Stimulated activated CD4-positive, alpha-beta T cell treated with anti-CD3 and anti-CD28 coated beads, Interleukin-2, amount 100 ng/mL, for 48 hours (primary cell): ENCODE measurements at regions not wholly inside any gene's neighbourhood (a gene's known extent, or its start where the extent isn't known, plus 50 kb on each side); places are given as distances from the start of the nearest gene placed in this dataset.

Experiments used
- DNase-seq, 2 donors: peaks; one replicate each; pipeline ENCODE4 v3.0.0-alpha.2; 2020

- no peak for DNase-seq
Observed at GRCh38 chr2:234673961-234674759, 177.3 kb upstream of the ARL4C start.

- no peak for DNase-seq
Observed at GRCh38 chr2:234673501-234673900, 176.6 kb upstream of the ARL4C start.

DNA sequence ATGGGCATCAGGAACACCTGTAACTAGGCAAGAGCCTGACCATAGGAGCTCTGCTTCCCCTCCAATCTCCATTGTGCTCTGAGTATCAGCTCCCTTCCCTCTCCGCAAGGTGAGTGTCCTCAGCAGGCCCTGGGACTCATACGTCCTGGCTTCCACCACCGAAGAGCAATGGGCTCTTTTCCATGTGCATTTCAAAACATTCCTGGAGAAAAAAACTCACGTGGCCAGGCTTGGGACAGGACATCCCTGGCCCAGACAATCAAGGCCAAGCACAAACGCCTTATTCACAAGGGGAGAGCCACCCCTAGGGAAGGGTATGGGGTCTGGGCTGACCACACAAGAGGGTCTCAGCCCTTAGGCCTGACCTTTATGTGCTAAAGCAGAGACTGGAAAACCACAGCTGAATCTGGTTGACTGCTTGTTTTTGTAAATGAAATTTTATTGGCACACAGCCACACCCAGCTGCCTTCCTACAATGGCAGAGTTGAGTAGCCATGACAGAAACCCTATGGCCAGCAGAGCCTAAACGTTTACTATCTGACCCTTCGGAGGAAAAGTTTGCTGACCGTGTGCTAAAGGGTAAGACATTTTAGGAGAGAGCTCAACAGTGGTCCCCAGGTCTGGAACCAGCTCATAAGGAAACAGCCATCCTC lies 175.7 kb upstream of the ARL4C start:
- no peak for DNase-seq

- no peak for DNase-seq
Observed at GRCh38 chr2:234671716-234672115, 174.8 kb upstream of the ARL4C start.

- no peak for DNase-seq
Observed at GRCh38 chr2:234671231-234671630, 174.3 kb upstream of the ARL4C start.

- no peak for DNase-seq
Observed at GRCh38 chr2:234670806-234671205, 173.9 kb upstream of the ARL4C start.

DNA sequence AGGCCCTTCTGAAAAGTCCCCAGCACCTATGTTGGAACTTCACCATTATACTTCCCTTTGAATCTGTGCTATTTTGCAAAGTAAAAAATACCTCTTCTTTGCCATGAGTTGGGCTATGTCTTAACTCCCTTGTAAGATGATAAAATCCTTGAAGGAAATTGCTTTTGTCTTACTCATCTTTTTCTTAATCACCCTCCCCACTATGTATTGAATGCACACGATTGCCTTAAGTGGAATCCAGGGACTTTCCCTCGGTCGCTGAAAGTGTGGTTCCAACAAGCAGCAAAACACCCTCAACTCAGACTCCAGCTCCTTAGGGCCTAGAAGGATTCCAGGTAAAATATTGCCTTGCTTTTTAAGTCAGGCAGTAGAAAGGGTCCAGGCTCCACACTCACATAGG lies 173.2 kb upstream of the ARL4C start:
- DNase-seq, result no peak

- DNase-seq, result no peak
Observed at GRCh38 chr2:234669621-234670020, 172.7 kb upstream of the ARL4C start.

DNA sequence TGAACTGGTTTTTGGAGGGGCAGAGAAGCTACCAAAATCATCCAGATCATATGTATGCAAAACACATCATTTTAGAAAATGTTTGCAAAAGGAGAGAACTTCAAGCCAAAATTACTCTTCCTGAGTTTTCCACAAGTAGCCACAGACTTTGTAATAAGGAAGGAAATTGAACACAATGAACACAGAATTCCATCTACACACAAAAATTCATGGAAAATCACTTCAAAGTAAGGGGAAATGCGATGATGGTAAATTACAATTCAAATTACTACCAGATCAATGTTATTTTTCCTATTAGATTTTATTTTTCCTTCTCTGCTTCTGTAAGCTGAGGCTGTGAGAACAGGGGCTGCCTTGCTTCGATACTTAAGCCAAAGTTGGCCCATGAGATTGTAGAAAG lies 172.1 kb upstream of the ARL4C start:
- no peak for DNase-seq

GRCh38 chr2:234666911-234667310 lies 170.0 kb upstream of the ARL4C start:
- no peak for DNase-seq

DNA sequence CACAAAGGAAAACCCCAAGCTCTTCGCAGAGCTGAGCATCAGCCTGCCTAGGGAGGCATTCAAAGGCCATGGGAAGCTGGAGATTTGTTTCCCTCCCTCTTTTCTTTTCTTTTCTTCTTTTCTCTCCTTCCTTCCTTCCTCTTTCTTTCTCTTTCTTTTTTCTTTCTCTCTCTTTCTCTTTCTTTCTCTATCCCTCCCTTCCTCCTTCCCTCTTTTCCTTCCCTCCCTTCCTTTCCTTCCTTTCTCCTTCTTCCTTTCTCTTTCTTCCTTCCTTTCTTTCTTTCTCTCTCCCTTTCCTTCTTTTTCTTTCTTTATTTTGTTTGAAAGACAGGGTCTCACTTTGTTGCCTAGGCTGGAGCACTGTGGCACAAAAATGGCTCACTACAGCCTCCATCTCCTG lies 168.4 kb upstream of the ARL4C start:
- no peak for DNase-seq

- DNase-seq, result no peak
Observed at GRCh38 chr2:234661849-234662248, 165.0 kb upstream of the ARL4C start.

DNA sequence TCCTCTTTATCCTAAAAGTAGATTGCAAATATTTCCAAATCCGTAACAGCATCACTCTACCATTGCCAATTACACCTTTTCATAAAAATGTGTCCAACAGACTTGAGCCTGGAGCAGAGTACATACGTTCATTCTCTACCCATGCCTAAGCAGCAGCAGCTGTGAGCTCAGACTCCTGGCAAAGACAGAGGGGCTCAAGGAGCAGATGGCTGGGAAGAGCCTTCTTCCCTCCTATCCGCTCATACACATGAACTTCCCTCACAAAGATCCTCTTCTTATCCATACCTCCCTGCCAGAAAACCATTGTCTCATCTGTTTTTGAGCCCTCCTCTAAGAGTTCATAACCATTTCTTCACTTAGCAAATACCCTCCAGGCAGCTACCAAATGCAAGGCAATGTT lies 164.3 kb upstream of the ARL4C start:
- DNase-seq, result no peak

DNA sequence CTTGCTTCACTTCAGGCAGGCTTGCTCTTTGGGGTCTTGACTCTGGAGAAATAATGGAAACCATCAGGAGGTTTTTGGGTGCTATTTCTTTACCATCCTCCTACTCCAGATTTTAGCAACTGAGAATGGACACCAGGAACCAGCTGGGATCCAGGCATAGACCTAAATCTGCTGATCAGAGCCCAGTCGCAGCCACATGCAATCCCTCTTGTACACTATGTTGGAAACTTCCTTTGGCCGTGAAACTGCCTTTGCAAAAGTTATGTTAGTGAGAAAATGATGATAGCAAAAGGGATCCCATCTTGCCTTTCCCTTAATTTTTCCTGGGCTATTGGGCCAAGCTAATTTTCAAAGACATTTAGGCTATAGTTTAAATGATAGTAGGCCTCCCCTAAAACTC lies 158.8 kb upstream of the ARL4C start:
- DNase-seq, result no peak

DNA sequence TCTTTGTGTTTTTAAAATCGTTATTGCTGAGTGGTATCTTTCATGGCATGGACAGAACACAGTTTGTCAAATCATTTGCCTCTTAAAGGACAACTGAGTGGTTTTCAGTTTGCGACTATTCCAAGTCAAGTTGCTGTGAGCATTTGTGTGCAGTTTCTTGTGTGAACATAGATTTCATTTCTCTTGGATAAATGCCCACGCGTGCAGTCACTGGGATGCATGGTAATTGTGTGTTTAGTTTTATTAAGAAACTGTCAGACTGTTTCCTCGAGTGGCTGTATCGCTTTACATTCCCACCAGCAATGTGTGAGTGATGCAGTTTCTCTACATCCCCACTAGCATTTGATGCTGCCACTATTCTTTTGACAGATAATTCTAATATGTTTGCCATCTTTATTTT lies 154.0 kb upstream of the ARL4C start:
- DNase-seq, result no peak

DNA sequence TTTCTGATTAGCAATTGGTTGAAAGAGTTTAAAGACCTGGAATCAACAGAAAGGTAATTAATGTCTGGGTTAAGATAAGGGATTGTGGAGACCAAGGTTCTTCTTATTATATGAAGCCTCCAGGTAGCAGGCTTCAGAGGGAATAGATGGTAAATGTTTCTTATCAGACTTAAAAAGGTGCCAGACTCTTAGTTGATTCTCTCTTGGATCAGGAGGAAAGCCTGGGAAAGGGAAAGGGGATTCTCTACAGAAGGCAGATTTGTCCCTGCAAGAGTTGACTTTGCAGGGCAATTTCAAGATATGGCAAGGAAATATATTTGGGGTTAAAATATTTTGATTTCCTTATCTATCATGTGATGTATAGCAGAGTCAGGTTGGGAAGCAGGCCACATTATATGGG lies 153.1 kb upstream of the ARL4C start:
- DNase-seq, result no peak

GRCh38 chr2:234643407-234643806 lies 146.5 kb upstream of the ARL4C start:
- DNase-seq, result no peak

- DNase-seq, result no peak
Observed at GRCh38 chr2:234641086-234641485, 144.2 kb upstream of the ARL4C start.

GRCh38 chr2:234640657-234641056 lies 143.8 kb upstream of the ARL4C start:
- no peak for DNase-seq

DNA sequence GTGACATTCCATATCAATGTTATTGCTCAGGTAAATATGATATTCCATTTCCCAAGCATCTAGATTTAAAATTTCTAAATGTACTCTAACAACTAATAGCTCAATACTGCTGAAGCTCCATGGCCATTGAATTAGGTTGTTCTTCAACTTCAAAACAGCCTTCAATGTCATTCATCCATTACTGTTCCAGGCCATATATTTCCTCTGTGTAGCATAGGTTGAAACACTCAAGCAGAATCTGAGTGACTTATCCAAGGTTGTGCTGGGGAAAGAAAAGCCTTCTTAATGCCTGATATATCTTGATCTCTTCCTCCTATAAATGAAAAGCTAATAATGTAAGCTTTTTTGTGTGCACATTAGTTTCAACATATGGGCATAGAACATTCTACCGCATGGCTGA lies 142.1 kb upstream of the ARL4C start:
- no peak for DNase-seq

- no peak for DNase-seq
Observed at GRCh38 chr2:234635284-234635683, 138.4 kb upstream of the ARL4C start.

DNA sequence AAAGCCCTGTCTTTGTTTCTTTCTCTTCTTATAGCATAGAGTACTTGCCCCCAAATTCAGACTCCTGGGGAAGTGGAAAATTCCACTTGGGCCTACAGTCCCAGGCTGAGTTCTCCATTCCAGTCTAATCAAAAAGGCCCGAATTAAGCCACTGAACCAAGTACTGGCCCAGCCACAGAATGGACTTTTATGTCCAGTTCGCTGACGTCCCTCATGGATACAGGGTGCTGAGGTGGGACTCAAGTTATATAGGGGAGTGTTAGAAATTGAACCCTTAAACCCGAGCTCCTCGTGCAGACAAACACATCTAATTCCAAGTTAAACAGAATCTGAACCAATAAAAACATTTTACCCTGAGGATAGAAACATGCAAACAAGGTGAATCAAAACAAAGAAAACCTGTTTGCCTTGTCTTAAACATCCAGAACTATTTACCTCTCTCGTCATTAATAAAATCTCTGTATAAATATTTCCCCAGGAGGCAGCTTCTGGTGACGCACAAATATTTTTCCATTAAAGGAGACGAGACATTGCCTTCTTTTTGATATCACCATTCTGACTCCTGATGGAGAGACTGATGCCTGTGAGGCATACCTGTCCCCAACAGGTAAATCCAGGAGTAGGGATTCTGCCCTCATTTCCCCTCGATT lies 136.8 kb upstream of the ARL4C start:
- DNase-seq, result no peak

- no peak for DNase-seq
Observed at GRCh38 chr2:234632527-234633391, 135.9 kb upstream of the ARL4C start.
